Smooth muscle cell (in vitro differentiated cells): ENCODE measurements at regions not wholly inside any gene's neighbourhood (a gene's known extent, or its start where the extent isn't known, plus 50 kb on each side); places are given as distances from the start of the nearest gene placed in this dataset.

Experiments
- DNase-seq: peaks from one replicate; lab custom pipeline; 2025; ENCODE audit not compliant: unreplicated experiment; lab: John Stamatoyannopoulos, UW
- H2AFZ ChIP-seq: fragments of 200-600 bp; sonication (generic); 2 replicates; pipeline ENCODE4 v1.6.0; 2016; ENCODE audit warnings: antibody characterized with exemption, low read depth, mild to moderate bottlenecking
- H3F3A ChIP-seq: fragments of 200-600 bp; sonication (generic); 2 replicates; pipeline ENCODE4 v1.6.0; 2017; ENCODE audit warnings: antibody characterized with exemption, low read depth
- H3K27ac ChIP-seq: fragments of 200-600 bp; sonication (generic); 2 replicates; pipeline ENCODE4 v1.5.1; 2016; ENCODE audit warnings: low read depth, mild to moderate bottlenecking
- H3K27me3 ChIP-seq: fragments of 200-600 bp; sonication (generic); 2 replicates; pipeline ENCODE4 v1.6.1; 2016; ENCODE audit warnings: low read depth, mild to moderate bottlenecking
- H3K36me3 ChIP-seq: fragments of 200-600 bp; sonication (generic); 2 replicates; pipeline ENCODE4 v1.5.1; 2016; ENCODE audit warnings: low read depth
- H3K4me1 ChIP-seq: fragments of 200-600 bp; sonication (generic); 2 replicates; pipeline ENCODE4 v1.5.1; 2016; ENCODE audit warnings: low read depth
- H3K4me2 ChIP-seq: fragments of 200-600 bp; sonication (generic); 2 replicates; pipeline ENCODE4 v1.6.0; 2016; ENCODE audit warnings: mild to moderate bottlenecking
- H3K4me3 ChIP-seq: fragments of 200-600 bp; sonication (generic); 2 replicates; pipeline ENCODE4 v1.5.1; 2016; ENCODE audit warnings: mild to moderate bottlenecking
- H3K79me2 ChIP-seq: fragments of 200-600 bp; sonication (generic); 2 replicates; pipeline ENCODE4 v1.6.0; 2016; ENCODE audit warnings: low read depth, mild to moderate bottlenecking
- H3K9ac ChIP-seq: fragments of 200-600 bp; sonication (generic); 2 replicates; pipeline ENCODE4 v1.6.0; 2016; ENCODE audit warnings: low read depth
- H3K9me3 ChIP-seq: fragments of 200-600 bp; sonication (generic); replicated peaks from 2 replicates; pipeline ENCODE4 v1.5.1; 2016; ENCODE audit warnings: low read depth
- H4K20me1 ChIP-seq: fragments of 200-600 bp; sonication (generic); 2 replicates; pipeline ENCODE4 v1.6.0; 2016; ENCODE audit warnings: low read depth
- WGBS: methylation state at CpG from one replicate; pipeline ENCODE4 v1.1.7; 2016; ENCODE audit warnings: low lambda C conversion rate; 5-methylcytosine and 5-hydroxymethylcytosine counted together
- TF ChIP-seq, protein P1 (sequence below): fragments of 200-600 bp; sonication (generic); IDR thresholded peaks from 2 replicates; pipeline ENCODE4 v1.5.1; 2017; ENCODE audit warnings: borderline replicate concordance, mild to moderate bottlenecking, antibody characterized with exemption; ENCODE audit not compliant: insufficient read depth, poor library complexity, severe bottlenecking

DNA sequence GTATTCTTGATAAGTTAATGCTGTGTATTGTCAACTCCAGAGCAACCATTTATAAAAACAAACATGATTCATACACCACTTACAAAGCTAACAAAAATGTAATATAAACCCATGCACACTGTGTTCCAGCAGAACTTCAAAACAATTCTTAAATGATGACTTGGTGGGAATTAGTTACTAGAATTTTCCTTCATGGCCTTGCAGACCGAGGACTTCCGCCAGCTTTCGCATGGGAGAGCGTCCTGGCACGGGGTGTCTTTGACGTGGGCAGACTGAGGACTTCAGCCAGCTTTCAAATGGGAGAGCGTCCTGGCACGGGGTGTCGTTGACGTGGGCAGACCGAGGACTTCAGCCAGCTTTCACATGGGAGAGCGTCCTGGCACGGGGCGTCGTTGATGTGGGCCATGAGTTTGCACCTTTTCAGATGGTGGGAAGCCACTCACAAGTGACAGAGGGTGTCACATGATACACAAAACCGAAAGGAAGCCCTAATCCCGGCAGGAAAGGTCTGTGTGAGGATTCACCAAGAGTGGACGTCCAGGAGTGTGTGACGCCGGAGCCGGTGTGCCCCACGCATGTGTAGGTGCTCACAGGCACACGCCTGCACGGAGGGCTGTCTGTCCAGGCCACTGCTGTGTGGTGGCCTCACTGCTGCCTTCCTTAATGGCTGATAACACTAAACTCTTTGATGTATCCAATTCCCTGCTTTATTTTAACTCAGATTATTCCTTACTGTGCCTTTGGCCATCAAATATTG is 211.3 kb upstream of the IRX4 start:
- Histone ChIP-seq H3F3A (no peaks in the 10 kb centered on the region), H3K4me2 (no peak overlapping the region), H4K20me1 (no peaks in the 10 kb centered on the region), H3K27ac (peak overlapping the region; percentile 77), H3K36me3 (no peaks in the 10 kb centered on the region), H3K4me3 (no peak overlapping the region), H3K4me1 (no peaks in the 10 kb centered on the region), H2AFZ (no peak overlapping the region), H3K79me2 (no peaks in the 10 kb centered on the region), H3K9me3 (no peaks in the 10 kb centered on the region), H3K27me3 (peaks cover 12% of the 10 kb centered on the region), H3K9ac (no peak overlapping the region)
- DNase-seq = no peak
- 81% methylated on average over 24 of the region's 24 CpGs for WGBS
- TF ChIP-seq, protein P1, sequence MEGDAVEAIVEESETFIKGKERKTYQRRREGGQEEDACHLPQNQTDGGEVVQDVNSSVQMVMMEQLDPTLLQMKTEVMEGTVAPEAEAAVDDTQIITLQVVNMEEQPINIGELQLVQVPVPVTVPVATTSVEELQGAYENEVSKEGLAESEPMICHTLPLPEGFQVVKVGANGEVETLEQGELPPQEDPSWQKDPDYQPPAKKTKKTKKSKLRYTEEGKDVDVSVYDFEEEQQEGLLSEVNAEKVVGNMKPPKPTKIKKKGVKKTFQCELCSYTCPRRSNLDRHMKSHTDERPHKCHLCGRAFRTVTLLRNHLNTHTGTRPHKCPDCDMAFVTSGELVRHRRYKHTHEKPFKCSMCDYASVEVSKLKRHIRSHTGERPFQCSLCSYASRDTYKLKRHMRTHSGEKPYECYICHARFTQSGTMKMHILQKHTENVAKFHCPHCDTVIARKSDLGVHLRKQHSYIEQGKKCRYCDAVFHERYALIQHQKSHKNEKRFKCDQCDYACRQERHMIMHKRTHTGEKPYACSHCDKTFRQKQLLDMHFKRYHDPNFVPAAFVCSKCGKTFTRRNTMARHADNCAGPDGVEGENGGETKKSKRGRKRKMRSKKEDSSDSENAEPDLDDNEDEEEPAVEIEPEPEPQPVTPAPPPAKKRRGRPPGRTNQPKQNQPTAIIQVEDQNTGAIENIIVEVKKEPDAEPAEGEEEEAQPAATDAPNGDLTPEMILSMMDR = no peak

DNA sequence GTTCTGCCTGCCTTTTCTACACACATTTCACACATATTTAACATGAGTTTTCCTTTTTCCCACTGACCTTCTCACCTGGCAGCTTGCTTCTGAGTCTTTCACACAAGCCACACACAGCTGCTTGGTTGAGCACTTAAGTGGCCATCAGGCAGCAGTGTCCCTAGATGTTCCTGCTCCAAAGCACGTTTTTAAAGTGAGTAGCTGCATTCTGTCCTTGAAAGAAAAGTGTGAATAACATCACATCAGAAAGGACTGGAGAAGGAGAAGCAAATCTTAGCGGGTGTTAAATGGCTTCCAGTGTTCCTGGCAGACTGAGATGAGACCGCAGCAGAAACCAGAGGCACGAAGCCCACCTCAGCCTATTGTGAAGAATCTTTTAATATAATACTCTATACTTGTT is 209.2 kb upstream of the IRX4 start:
- peaks cover 12% of the 10 kb centered on the region for H3K27me3 ChIP-seq
- no peaks in the 10 kb centered on the region for H4K20me1 ChIP-seq
- no peak overlapping the region for H2AFZ ChIP-seq
- TF ChIP-seq, protein P1 = no peak
- no peaks in the 10 kb centered on the region for H3K36me3 ChIP-seq
- H3K4me3 ChIP-seq = no peak overlapping the region
- WGBS = 78% methylated on average over 4 of the region's 4 CpGs
- no peak for DNase-seq
- no peaks in the 10 kb centered on the region for H3F3A ChIP-seq
- H3K27ac ChIP-seq = no peak overlapping the region
- H3K9me3 ChIP-seq = no peaks in the 10 kb centered on the region
- no peaks in the 10 kb centered on the region for H3K79me2 ChIP-seq
- H3K4me1 ChIP-seq = no peaks in the 10 kb centered on the region
- H3K4me2 ChIP-seq = no peak overlapping the region
- H3K9ac ChIP-seq = no peak overlapping the region

DNA sequence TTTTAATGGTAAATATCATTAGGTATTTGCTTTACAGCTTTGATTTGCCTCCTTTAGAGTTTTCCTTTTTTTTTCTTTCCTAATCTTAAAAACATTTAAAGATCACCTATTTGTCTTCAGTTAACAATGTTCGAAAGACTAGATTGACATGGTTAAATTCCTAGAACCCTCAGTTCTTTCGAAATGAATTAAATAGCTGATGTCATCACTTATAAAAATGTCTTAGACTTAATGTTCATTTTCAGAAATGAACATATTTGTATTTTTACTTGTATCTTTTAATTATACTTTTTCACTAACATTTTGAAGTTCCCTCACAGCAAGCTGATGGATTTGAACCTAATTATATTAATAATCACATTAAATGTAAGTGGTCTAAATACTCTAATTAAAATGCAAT is 205.3 kb upstream of the IRX4 start:
- no peaks in the 10 kb centered on the region for H4K20me1 ChIP-seq
- H3K27ac ChIP-seq = no peak overlapping the region
- TF ChIP-seq, protein P1 = no peak
- no peak overlapping the region for H3K9ac ChIP-seq
- H3K4me2 ChIP-seq = no peak overlapping the region
- no peaks in the 10 kb centered on the region for H3K4me1 ChIP-seq
- no peaks in the 10 kb centered on the region for H3K9me3 ChIP-seq
- H2AFZ ChIP-seq = no peak overlapping the region
- no peak overlapping the region for H3K4me3 ChIP-seq
- H3K79me2 ChIP-seq = no peaks in the 10 kb centered on the region
- WGBS = 82% methylated on average over 2 of the region's 2 CpGs
- no peaks in the 10 kb centered on the region for H3K36me3 ChIP-seq
- H3K27me3 ChIP-seq = peaks cover 12% of the 10 kb centered on the region
- DNase-seq = no peak
- H3F3A ChIP-seq = no peaks in the 10 kb centered on the region

DNA sequence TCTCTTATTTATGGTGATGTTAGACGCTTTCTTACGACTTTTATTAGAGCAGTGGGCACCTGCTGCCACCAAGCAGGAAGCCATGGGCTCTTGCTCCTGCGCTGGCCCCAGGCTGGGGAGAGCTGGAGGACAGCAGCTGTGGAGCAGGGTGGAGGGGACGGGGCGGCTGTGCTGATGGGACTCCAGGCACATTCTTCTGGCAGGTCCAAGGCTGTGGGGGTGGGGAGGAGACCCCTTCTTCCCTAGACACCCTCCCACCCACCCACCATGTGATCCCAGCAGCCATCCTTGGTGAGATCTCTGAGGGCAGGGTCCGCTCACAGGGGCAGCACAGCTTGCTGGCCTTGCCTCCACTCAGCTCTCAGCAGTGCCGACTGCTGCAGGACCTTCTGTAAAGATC is 192.6 kb upstream of the IRX4 start:
- Histone ChIP-seq H3K36me3 (no peaks in the 10 kb centered on the region), H3K9ac (no peak overlapping the region), H3K27ac (no peak overlapping the region), H3K4me2 (no peak overlapping the region), H3K4me1 (no peaks in the 10 kb centered on the region), H3K9me3 (no peaks in the 10 kb centered on the region), H3K27me3 (no peaks in the 10 kb centered on the region), H2AFZ (no peak overlapping the region), H3K4me3 (no peak overlapping the region), H3F3A (no peaks in the 10 kb centered on the region), H3K79me2 (no peaks in the 10 kb centered on the region), H4K20me1 (no peaks in the 10 kb centered on the region)
- no peak for DNase-seq
- TF ChIP-seq, protein P1 = no peak
- 95% methylated on average over 7 of the region's 7 CpGs for WGBS
